ENCODE measurements at regions not wholly inside any gene's neighbourhood (a gene's known extent, or its start where the extent isn't known, plus 50 kb on each side); places are given as distances from the start of the nearest gene placed in this dataset.

GRCh38 chr12:19882346-19882745 is 443.1 kb downstream of the AEBP2 start:
- ChIA-PET POLR2A (no interaction called here), CTCF (interaction anchor here (1.2 kb wide), 1 partner anchor 11 kb away, joined by 4 read pairs; no protein-coding TSS in a partner anchor)
- TF ChIP-seq CTCF (IDR thresholded peaks at IDR 0.05; ENCODE audit: insufficient read depth, low read length, missing control alignments) = no peak
- no peak for DNase-seq (ENCODE audit: low read depth, low spot score)
- no peak overlapping the region for H3K4me3 ChIP-seq (ENCODE audit: low read depth, low read length)

GRCh38 chr12:19884021-19884492 is 444.8 kb downstream of the AEBP2 start:
- no peak overlapping the region for H3K4me3 ChIP-seq (ENCODE audit: low read depth, low read length)
- ChIA-PET CTCF (interaction anchor here (0.6 to 0.8 kb wide), 3 partner anchors 8 to 126 kb away, joined by 3 read pairs; no protein-coding TSS in a partner anchor), POLR2A (no interaction called here)
- DNase-seq (ENCODE audit: low read depth, low spot score) = no peak
- TF ChIP-seq CTCF (IDR thresholded peaks at IDR 0.05; ENCODE audit: insufficient read depth, low read length, missing control alignments) = no peak

GRCh38 chr12:19885093-19885812 is 446.0 kb downstream of the AEBP2 start:
- POLR2A ChIA-PET = no interaction called here
- no peak overlapping the region for H3K4me3 ChIP-seq (ENCODE audit: low read depth, low read length)
- CTCF ChIA-PET = no interaction called here
- TF ChIP-seq CTCF (IDR thresholded peaks at IDR 0.05; ENCODE audit: insufficient read depth, low read length, missing control alignments) = no peak
- no peak for DNase-seq (ENCODE audit: low read depth, low spot score)

GRCh38 chr12:19886065-19886464 is 446.8 kb downstream of the AEBP2 start:
- no peak overlapping the region for H3K4me3 ChIP-seq (ENCODE audit: low read depth, low read length)
- DNase-seq (ENCODE audit: low read depth, low spot score) = no peak
- no peak for TF ChIP-seq CTCF (IDR thresholded peaks at IDR 0.05; ENCODE audit: insufficient read depth, low read length, missing control alignments)
- POLR2A ChIA-PET = no interaction called here
- CTCF ChIA-PET = no interaction called here

- CTCF ChIA-PET = no interaction called here
- POLR2A ChIA-PET = no interaction called here
- no peak for DNase-seq (ENCODE audit: low read depth, low spot score)
These were observed 447.4 kb downstream of the AEBP2 start for GRCh38 chr12:19886639-19887064.

GRCh38 chr12:19890024-19890423 is 450.7 kb downstream of the AEBP2 start:
- no peak for TF ChIP-seq CTCF (IDR thresholded peaks at IDR 0.05; ENCODE audit: insufficient read depth, low read length, missing control alignments)
- no peak for DNase-seq (ENCODE audit: low read depth, low spot score)
- ChIA-PET POLR2A (no interaction called here), CTCF (no interaction called here)
- no peak overlapping the region for H3K4me3 ChIP-seq (ENCODE audit: low read depth, low read length)

More at GRCh38 chr12:19886639-19887064, 447.4 kb downstream of the AEBP2 start:
- no peak for TF ChIP-seq CTCF (IDR thresholded peaks at IDR 0.05; ENCODE audit: insufficient read depth, low read length, missing control alignments)
- no peak overlapping the region for H3K4me3 ChIP-seq (ENCODE audit: low read depth, low read length)
